SKM-1 treated with dmso at 0.1 percent for 144 hours (cell line): ENCODE measurements at regions not wholly inside any gene's neighbourhood (a gene's known extent, or its start where the extent isn't known, plus 50 kb on each side); places are given as distances from the start of the nearest gene placed in this dataset.
"Not testable (repeated sequence)": the region's sequence is repeated elsewhere in the genome, so short reads cannot be mapped to it uniquely, and the experiment has no call there.

Experiments used
- DNase-seq: peaks from one replicate; lab custom pipeline; 2025; ENCODE audit not compliant: unreplicated experiment; lab: John Stamatoyannopoulos, UW

DNA sequence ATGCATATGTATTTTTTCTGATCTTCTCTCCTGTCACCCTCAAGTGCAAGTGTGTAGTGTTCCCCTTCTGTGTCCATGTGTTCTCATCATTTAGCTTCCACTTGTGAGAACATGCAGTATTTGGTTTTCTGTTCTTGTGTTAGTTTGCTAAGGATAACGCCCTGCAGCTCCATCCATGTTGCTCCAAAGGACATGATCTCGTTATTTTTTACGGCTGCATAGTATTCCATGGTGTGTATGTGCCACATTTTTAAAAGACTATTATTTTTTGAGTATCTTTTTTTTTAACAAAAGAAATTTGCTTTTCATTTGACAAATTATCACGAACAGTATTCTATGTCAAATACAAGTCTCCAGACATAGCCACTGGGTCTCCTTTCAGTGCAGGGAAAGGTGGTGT lies 110.1 kb upstream of the ZNF746 start:
- no peak for DNase-seq

DNA sequence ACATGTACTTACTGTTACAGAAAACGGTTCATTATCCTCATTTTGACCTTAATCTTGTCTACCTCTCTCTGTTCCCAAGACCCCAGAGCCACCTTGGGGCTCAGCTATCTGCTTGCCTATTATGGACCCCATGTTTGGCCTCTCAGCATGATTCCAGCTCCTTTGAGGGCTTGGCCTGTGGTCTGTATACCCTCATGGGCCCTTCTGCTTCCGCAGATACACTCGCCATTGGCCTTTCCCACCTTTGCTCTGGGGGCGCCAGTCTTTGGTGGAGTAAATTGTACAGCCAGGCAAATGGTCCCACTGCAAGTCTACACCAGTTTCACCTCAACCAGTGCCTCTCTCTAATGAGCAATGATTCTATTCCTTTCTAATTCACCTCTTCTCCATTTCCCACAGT lies 109.2 kb upstream of the ZNF746 start:
- no peak for DNase-seq

DNA sequence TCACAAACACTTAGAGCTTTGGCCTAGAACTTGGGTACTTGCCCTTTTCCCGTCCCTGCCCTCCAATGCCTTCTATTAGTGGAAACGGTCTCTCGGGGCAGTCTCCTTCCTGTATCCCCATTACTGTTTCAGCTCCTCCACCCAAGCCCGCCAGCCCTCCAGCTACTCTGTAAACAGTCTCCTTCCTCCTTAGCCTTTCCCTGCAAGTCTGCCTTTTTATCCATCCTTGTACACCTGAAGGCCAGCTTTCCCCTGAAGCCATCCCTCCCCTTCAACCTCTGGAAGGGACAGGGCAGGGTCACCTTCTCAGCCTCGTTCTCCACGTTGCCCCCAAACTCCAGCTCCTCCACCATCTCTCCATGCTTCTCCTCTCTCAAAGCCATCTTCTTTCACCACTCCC lies 108.1 kb upstream of the ZNF746 start:
- DNase-seq = no peak

DNA sequence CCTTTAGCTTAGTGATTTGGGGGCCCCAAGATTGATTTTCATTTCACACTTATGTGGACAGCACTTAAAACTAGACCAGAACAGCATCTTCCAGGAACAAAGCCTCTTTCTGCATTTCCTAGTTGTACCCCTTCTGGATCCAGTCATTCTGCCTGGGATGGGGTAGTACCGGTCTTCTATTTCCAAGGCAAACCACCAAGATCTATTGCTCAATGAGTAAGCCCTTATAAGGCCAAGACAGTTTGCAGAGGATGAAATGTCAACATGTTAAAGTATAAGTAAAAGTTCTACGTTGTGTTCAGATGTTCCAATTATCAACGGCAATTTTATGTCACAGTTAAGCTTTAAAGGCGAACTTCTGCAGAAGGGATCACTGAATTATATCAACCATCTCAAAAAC lies 106.9 kb upstream of the ZNF746 start:
- DNase-seq = no peak

DNA sequence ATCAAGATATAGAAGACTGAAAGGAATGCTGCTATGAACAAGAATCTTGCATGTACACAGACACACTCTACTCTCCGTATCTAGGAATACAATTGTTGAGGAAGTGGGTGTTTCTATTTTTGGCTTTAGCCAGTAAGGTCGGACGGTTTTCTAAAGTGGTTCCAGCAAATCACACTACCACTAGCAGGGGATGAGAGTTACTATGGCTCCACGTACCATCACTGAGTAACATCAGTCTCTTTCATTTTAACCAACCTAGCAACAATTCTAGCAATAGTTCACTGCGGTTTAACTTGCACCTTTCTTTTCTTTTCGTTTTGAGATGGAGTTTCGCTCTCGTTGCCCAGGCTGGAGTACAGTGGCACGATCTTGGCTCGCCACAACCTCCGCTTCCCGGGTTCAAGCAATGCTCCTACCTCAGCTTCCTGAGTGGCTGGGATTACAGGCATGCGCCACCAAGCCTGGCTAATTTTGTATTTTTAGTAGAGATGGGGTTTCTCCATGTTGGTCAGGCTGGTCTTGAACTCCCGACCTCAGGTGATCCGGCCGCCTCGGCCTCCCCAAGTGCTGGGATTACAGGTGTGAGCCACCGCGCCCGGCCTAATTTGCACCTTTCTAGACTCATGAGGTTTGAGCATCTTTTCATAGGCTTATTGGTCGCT lies 103.2 kb upstream of the ZNF746 start:
- DNase-seq = not testable (repeated sequence)

DNA sequence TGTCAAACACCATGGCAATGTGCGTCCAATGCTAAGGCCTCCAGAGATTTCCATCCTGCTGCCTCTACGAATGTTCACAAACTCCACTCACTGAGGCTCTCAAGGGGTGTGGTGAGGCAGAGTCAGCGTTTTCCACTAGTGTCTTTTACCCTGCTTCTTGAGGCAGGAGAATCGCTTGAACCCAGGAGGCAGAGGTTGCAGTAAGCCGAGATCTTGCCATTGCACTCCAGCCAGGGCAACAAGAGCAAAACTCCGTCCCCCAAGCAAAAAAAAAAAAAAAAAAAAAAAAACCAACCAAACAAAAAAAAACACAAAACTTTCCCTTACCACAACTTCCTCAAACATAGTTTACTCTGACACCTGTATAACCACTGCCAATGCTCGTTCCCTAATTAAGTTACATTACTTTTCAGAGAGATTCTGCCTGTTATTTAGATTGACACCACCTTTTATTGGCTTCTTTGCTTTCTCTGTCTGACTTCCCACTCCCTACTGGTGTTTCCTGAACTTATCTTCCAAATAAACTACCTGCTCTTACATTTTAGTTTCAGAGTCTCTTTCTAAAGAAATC lies 102.1 kb upstream of the ZNF746 start:
- DNase-seq = no peak

DNA sequence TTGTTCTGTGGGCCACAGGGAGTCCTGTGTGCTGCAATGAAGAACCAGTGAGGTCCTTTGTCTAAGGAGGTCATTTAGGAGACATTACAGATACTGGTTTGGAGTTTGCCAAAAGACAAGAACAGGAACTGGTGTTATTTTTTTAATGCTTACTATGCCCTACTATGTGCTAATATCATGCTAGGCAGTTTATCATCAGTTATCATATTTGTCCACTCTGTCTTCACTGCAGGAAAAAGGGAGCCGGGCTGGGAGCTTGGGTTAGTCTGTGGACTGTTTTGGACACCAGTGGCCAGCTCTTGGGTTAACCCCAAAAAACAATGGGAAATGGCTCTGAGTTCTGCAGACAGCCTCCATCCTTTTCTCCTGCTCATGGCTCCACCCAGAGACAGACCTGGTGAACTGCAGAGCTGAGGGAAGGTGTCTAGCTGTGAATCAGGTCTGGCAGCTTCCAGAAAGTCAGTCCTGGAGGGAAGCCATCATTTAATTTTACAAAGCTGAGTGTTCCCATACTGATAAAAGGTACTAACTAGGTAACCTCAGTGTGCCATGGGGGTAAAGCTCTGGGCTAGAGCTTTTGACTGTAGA lies 101.2 kb upstream of the ZNF746 start:
- no peak for DNase-seq

DNA sequence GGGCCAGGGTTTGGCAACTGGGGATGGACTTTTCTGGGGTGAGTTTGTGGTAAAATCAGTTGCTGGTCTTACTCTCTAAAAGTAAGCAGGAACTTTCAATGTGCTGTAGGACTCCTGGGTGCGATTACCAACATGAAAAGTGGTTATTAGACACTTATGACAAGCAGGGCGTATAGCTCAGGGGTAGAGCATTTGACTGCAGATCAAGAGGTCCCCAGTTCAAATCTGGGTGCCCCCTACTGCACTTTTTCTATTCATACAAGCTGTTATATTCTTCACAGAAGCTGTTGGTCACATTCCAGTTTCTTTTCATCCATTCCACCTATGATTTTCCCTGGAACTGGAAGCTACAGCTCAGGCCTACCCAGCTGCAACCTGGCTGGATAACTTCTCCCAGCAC lies 100.2 kb upstream of the ZNF746 start:
- DNase-seq = not testable (repeated sequence)

DNA sequence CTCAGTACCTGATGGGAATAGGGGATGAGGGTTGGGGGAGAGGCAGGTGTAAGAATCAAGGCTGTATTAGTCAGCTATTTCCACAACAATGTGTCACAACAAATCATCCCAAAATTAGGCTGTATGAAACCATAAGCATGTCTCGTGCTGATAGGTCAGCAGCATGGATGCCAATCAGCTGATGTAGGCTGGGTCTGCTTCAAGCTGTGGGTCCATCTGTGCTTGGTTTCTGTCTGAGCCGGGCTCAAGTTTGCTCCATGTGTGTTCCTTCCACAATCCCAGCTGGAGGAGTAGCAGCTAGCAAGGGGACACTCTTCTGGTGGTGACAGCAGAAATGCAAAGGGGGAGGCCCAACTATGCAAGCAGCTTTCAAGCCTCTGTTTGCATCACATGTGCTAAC lies 97.9 kb upstream of the ZNF746 start:
- no peak for DNase-seq

DNA sequence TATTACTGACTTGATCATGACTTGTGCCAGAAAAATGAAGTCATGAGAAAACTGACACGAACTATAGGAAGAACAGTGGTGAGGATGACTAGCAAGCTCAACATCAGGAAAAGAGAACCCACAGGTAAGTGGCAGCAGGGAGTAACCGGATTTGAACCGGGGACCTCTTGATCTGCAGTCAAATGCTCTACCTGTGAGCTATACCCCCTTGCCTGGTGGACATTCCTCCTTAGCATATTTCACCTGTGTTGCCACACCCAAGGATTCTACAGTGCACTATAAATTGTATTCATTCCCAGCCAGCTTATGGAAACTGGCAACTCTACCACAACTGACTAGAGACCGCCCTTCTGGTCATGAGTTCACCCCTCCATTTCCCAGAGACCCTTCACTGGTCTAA lies 97.5 kb upstream of the ZNF746 start:
- no peak for DNase-seq

DNA sequence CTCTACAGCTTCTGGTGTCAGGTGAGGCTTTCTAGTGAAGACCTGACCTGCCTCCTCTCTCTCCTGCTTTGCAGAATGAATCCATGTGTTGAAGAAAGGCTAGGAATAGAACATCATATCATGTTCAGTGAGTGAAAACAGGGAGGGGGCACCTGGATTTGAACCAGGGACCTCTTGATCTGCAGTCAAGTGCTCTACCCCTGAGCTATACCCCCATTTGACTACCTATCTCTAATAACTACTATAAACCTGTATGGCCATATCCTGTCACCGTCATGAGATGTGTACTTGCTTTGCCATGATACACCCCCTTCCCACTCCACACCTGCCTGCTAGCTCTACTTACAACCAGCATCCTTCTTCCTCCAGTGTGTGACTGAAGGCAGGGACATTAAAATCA lies 91.3 kb upstream of the ZNF746 start:
- no peak for DNase-seq

DNA sequence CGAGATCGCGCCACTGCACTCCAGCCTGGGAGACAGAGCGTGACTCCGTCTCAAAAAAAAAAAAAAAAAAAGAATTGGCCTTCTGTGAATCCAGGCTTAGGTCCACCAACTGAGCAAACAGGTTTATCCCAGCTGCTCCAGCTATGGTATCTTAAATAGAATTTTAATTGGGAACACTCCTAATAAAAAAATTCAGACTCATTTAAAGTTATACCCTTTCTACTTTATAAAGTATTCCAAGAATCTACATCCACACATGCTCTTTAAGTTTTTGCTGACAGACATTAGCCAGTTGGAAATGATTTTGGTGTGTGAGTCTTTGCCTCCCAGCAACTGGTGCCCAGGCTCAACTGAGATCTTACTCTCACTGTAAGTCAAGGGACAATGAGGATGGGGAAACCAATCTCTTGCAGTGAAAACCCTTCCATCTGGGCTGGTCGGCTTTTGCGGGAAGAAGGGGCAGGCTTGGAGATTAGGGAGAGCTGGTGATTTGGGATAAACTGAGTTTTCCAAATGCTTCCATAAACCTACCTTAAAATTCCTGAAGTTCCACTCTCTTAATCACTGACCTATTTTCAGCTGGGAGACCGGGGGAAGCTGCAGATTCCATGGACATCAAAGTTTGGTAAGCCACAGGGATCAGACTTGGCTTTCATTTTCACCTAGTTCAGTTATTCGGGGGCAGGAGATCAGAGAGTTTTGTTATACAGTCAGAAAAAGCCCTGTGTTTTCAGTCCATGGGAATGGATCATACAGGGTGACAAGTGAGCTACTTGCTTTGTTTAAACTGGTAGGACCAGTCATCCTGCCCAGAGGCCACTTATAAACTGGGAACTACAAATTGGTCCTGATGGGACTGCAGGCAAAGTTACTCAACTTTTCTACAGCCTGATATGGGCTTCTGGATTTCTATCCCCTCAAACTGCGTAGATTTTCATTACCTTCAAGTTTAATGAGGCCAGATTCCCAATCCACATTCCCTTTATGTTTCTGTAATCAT lies 89.3 kb upstream of the ZNF746 start:
- DNase-seq = no peak

DNA sequence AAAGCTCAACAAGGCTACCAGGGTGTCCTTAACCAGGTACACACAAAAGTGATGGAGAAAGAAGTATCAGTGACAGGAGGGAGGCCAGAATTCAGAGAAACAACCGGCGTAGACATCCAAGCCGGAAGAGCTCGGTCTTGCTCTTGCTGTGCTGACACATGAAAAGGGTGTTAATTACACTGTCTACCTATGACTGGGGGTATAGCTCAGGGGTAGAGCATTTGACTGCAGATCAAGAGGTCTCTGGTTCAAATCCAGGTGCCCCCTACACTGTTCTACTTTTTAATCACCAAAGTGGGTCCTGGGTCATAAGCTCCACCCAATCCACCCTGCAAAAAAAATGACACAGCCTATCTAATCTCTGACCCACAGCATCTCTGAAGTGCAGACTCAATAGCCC lies 86.9 kb upstream of the ZNF746 start:
- no peak for DNase-seq

DNA sequence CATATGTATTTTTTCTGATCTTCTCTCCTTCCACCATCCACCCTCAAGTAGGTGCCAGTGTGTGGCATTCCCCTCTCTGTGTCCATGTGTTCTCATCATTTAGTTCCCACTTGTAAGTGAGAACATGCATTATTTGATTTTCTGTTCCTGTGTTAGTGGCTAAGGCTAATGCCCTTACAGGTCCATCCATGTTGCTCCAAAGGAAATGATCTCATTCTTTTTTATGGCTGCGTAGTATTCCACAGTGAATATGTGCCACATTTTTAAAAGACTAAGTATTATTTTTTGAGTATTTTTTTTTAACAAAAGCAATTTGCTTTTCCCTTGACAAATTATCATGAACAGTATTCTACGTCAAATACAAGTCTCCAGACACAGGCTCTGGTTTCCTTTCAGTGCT lies 86.4 kb upstream of the ZNF746 start:
- no peak for DNase-seq

DNA sequence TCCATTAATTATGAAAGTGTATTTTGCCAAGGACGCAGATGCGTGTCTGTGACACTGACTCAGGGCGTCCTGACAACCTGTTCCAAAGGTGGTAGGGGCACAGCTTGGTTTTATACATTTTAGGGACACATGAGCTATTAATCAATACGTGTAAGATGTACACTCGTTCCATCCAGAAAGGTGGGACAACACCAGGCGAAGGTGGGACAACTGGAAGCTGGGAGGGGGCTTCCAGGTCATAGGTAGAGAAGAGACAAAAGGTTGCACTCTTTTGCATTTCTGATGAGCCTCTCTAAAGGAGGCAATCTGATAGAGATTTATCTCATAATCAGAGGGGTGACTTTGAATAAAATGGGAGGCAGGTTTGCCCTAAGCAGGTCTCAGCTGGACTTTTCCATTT lies 82.7 kb upstream of the ZNF746 start:
- DNase-seq = no peak

DNA sequence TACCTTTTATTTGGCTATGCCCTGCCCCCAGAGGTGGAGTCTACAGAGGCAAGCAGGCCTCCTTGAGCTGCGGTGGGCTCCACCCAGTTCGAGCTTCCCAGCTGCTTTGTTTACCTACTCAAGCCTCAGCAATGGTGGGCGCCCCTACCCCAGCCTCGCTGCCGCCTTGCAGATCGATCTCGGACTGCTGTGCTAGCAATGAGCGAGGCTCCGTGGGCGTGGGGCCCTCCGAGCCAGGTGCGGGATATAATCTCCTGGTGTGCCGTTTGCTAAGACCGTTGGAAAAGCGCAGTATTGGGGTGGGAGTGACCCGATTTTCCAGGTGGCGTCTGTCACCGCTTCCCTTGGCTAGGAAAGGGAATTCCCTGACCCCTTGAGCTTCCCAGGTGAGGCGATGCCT lies 81.8 kb upstream of the ZNF746 start:
- DNase-seq = not testable (repeated sequence)

DNA sequence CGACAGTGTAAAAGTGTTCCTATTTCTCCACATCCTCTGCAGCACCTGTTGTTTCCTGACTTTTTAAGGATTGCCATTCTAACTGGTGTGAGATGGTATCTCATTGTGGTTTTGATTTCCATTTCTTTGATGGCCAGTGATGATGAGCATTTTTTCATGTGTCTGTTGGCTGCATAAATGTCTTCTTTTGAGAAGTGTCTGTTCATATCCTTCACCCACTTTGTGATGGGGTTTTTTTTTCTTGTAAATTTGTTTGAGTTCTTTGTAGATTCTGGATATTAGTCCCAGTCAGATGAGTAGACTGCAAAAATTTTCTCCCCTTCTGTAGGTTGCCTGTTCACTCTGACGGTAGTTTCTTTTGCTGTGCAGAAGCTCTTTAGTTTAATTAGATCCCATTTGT lies 76.8 kb upstream of the ZNF746 start:
- DNase-seq = not testable (repeated sequence)

DNA sequence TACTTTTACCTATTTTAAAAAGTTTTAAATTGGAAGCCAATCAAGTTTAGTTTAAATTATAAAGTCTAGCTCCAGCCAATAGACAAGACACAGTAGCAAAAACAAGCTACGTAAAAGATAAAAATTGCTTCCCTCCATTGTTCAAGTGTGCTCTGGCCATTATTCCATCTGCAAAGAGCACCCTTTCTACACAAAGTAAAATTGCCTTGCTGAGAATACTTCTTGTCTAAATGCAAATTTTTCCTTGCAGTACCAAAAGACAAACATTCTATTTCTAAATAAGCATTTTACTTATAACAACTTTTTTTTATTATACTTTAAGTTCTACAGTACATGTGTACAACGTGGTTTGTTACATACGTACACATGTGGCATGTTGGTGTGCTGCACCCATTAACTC lies 75.9 kb upstream of the ZNF746 start:
- no peak for DNase-seq

DNA sequence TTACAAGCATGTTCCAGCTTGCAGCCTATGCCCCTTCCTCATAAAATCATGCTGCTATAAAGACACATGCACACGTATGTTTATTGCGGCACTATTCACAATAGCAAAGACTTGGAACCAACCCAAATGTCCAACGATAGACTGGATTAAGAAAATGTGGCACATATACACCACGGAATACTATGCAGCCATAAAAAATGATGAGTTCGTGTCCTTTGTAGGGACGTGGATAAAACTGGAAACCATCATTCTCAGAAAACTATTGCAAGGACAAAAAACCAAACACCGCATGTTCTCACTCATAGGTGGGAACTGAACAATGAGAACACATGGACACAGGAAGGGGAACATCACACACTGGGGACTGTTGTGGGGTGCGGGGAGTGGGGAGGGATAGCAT lies 75.3 kb upstream of the ZNF746 start:
- DNase-seq = not testable (repeated sequence)

DNA sequence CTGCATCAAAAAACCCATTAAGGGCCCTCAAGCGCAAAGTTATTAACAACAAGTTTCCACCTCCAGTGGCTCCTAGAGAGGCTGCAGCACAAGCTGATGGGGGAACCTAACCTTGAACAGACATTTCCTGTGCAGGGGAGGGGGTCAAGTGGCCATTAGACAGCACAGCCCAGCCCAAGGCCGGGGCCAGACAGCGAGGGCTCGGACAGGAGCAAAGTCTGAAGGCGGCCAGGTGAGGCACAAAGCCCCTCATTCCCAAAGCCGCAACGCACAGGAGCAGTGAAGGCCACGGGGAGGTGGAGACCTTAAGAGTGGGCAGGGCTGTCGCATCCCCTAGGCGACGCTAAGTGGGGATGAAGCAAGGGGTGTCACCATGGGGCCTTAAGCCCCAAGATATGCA lies 73.2 kb upstream of the ZNF746 start:
- DNase-seq = no peak

DNA sequence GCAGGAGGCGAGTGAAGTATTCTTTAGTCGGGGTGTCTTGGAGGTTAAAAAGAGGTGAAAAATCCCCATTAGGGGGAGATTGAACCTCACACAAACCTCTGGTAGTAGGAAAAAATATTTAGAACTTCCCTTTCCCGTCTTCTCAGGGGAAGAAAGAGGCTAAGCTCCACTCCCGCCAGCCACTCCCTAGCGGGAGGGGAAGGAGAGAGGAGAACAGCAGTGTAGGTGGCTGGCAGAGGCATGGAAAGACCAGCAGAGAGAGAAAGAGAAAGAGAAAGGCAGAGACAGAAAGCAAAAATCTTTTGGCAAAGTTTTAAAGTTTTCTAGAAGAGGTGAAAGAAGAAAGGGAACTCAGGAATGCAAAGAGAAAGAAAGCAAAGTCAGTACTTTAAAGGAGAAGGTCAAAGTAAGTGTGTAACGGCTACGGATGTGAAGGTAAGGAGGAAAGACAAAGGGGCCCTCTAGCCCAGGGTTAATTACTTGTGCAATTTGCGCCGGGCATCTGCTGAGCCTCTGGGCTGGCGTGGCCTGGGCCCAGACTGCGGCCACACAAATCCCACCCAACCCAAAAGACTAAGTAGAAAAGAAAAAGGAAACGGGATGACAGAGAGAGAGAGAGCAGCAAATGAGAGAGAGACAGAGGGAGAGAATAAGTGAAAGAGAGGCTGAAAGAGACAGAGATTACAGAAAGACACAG lies 72.3 kb upstream of the ZNF746 start:
- DNase-seq = no peak
